SK-N-SH treated with all-trans-retinoic acid at 6 μM for 48 hours (cell line): ENCODE measurements at regions not wholly inside any gene's neighbourhood (a gene's known extent, or its start where the extent isn't known, plus 50 kb on each side); places are given as distances from the start of the nearest gene placed in this dataset.

Source experiments
- BACH2 ChIP-seq: fragments of 250-450 bp; sonication (Bioruptor Pico); IDR thresholded peaks from 2 replicates; pipeline ENCODE4 v1.9.0; 2021; ENCODE audit warnings: mild to moderate bottlenecking, borderline replicate concordance
- RARB ChIP-seq: fragments of 250-450 bp; sonication (Bioruptor Pico); IDR thresholded peaks from 2 replicates; pipeline ENCODE4 v1.8.0; 2021; ENCODE audit warnings: mild to moderate bottlenecking, moderate library complexity
- ZFP30 ChIP-seq: fragments of 450-650 bp; formaldehyde crosslinking; IDR thresholded peaks from 2 replicates; pipeline ENCODE4 v1.5.0; 2022; ENCODE audit warnings: mild to moderate bottlenecking, moderate library complexity

GRCh38 chr10:78844960-78845607 is 223.7 kb upstream of the ZMIZ1 start:
- TF ChIP-seq ZFP30 (CRISPR knock-in tag): no peak
- TF ChIP-seq BACH2 (CRISPR knock-in tag): no peak
- no peak for TF ChIP-seq RARB (CRISPR knock-in tag)
